ENCODE measurements at regions not wholly inside any gene's neighbourhood (a gene's known extent, or its start where the extent isn't known, plus 50 kb on each side); places are given as distances from the start of the nearest gene placed in this dataset.

GRCh38 chr11:34730544-34731295, 109.8 kb downstream of the EHF start:
- no peak for TF ChIP-seq POLR2A (IDR thresholded peaks at IDR 0.05; ENCODE audit: low read length)
- TF ChIP-seq GATA1 (IDR thresholded peaks at IDR 0.05; ENCODE audit: low read depth, low read length): no peak
